GM12878 (cell line): ENCODE measurements at regions not wholly inside any gene's neighbourhood (a gene's known extent, or its start where the extent isn't known, plus 50 kb on each side); places are given as distances from the start of the nearest gene placed in this dataset.

ENCODE experiments used
- CHD1 ChIP-seq: IDR thresholded peaks from 2 replicates; pipeline ENCODE4 v1.6.1; 2012; ENCODE audit warnings: low read depth, low read length, improper control_type of control experiment
- MEF2A ChIP-seq: IDR thresholded peaks from 2 replicates; pipeline ENCODE4 v1.6.1; 2011; ENCODE audit warnings: low read depth, mild to moderate bottlenecking, low read length, moderate library complexity; ENCODE audit not compliant: insufficient read depth
- POLR2A ChIP-seq: IDR thresholded peaks from 2 replicates; pipeline ENCODE4 v1.6.1; 2011; ENCODE audit warnings: low read depth, mild to moderate bottlenecking, low read length
- SPI1 ChIP-seq: IDR thresholded peaks from 2 replicates; pipeline ENCODE4 v1.6.1; 2011; ENCODE audit warnings: low read depth, mild to moderate bottlenecking, low read length, moderate library complexity, borderline replicate concordance; ENCODE audit not compliant: insufficient read depth
- ZZZ3 ChIP-seq: IDR thresholded peaks from 2 replicates; pipeline ENCODE4 v1.6.1; 2011; ENCODE audit warnings: low read depth; ENCODE audit not compliant: control insufficient read depth, insufficient read length
- TF ChIP-seq, protein P1 (sequence below): IDR thresholded peaks from 2 replicates; pipeline ENCODE4 v1.6.1; 2011; ENCODE audit warnings: low read depth, mild to moderate bottlenecking, low read length, moderate library complexity, borderline replicate concordance; ENCODE audit errors: extremely low read depth
- TF ChIP-seq, protein P2 (sequence below), 3 experiments: IDR thresholded peaks in 2 of 3; conservative IDR thresholded peaks in 1 of 3; 2 replicates each; pipeline ENCODE4 v1.5.1; 2011; ENCODE audit warnings: low read depth in 3 of 3, low read length in 3 of 3, mild to moderate bottlenecking in 3 of 3, control low read depth in 2 of 3, moderate library complexity in 2 of 3, inconsistent platforms in 1 of 3, mixed read lengths in 1 of 3; ENCODE audit not compliant: control insufficient read depth in 2 of 3, insufficient read depth in 1 of 3; ENCODE audit errors: extremely low read depth in 1 of 3
- TF ChIP-seq, protein P3 (sequence below): fragments of 450-650 bp; IDR thresholded peaks from 2 replicates; pipeline ENCODE4 v1.6.1; 2017; ENCODE audit warnings: mild to moderate bottlenecking, moderate library complexity

DNA sequence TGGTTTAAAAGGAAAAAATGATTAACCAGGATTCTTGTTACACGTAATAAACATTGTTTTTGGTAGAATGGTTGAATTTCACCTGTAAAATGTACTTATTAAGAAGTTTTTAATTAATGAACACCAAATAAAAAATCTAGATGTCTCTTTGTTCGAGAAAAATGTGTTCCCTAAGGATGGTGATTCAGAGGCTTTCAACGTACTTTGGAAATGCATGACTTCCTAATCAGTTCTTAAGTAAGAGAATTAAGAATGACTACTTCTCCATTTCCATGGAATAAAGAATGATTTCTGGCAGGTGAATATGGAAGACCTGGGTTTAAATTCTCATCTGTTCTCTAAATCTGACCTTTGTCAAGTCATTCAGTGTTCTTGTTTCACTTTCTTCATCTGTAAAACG lies 428.6 kb downstream of the KCNH5 start:
- TF ChIP-seq ZZZ3, result no peak
- TF ChIP-seq MEF2A, result no peak
- TF ChIP-seq SPI1, result no peak
- TF ChIP-seq, protein P1, sequence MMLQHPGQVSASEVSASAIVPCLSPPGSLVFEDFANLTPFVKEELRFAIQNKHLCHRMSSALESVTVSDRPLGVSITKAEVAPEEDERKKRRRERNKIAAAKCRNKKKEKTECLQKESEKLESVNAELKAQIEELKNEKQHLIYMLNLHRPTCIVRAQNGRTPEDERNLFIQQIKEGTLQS, result no peak
- TF ChIP-seq, protein P2, sequence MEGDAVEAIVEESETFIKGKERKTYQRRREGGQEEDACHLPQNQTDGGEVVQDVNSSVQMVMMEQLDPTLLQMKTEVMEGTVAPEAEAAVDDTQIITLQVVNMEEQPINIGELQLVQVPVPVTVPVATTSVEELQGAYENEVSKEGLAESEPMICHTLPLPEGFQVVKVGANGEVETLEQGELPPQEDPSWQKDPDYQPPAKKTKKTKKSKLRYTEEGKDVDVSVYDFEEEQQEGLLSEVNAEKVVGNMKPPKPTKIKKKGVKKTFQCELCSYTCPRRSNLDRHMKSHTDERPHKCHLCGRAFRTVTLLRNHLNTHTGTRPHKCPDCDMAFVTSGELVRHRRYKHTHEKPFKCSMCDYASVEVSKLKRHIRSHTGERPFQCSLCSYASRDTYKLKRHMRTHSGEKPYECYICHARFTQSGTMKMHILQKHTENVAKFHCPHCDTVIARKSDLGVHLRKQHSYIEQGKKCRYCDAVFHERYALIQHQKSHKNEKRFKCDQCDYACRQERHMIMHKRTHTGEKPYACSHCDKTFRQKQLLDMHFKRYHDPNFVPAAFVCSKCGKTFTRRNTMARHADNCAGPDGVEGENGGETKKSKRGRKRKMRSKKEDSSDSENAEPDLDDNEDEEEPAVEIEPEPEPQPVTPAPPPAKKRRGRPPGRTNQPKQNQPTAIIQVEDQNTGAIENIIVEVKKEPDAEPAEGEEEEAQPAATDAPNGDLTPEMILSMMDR (IDR thresholded peaks at IDR 0.05 in 2 of 3, conservative IDR thresholded peaks at IDR 0.05 in 1 of 3; ENCODE audit: control insufficient read depth in 2 of 3, extremely low read depth in 1 of 3, insufficient read depth in 1 of 3, low read depth in 3 of 3, low read length in 3 of 3), result no peak
- TF ChIP-seq, protein P3, sequence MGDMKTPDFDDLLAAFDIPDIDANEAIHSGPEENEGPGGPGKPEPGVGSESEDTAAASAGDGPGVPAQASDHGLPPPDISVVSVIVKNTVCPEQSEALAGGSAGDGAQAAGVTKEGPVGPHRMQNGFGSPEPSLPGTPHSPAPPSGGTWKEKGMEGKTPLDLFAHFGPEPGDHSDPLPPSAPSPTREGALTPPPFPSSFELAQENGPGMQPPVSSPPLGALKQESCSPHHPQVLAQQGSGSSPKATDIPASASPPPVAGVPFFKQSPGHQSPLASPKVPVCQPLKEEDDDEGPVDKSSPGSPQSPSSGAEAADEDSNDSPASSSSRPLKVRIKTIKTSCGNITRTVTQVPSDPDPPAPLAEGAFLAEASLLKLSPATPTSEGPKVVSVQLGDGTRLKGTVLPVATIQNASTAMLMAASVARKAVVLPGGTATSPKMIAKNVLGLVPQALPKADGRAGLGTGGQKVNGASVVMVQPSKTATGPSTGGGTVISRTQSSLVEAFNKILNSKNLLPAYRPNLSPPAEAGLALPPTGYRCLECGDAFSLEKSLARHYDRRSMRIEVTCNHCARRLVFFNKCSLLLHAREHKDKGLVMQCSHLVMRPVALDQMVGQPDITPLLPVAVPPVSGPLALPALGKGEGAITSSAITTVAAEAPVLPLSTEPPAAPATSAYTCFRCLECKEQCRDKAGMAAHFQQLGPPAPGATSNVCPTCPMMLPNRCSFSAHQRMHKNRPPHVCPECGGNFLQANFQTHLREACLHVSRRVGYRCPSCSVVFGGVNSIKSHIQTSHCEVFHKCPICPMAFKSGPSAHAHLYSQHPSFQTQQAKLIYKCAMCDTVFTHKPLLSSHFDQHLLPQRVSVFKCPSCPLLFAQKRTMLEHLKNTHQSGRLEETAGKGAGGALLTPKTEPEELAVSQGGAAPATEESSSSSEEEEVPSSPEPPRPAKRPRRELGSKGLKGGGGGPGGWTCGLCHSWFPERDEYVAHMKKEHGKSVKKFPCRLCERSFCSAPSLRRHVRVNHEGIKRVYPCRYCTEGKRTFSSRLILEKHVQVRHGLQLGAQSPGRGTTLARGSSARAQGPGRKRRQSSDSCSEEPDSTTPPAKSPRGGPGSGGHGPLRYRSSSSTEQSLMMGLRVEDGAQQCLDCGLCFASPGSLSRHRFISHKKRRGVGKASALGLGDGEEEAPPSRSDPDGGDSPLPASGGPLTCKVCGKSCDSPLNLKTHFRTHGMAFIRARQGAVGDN, result no peak
- no peak for TF ChIP-seq POLR2A
- no peak for TF ChIP-seq CHD1
